Endodermal cell (in vitro differentiated cells): ENCODE measurements at regions not wholly inside any gene's neighbourhood (a gene's known extent, or its start where the extent isn't known, plus 50 kb on each side); places are given as distances from the start of the nearest gene placed in this dataset.

Experiments
- DNase-seq: peaks from one replicate; pipeline ENCODE4 v3.0.0-alpha.2; 2017
- H3K27ac ChIP-seq: 2 replicates; pipeline ENCODE4 v1.5.1; 2013; ENCODE audit warnings: mild to moderate bottlenecking, low read depth, low read length, moderate library complexity
- H3K27me3 ChIP-seq: 2 replicates; pipeline ENCODE4 v1.6.1; 2013; ENCODE audit warnings: mild to moderate bottlenecking, low read length, moderate library complexity; ENCODE audit not compliant: insufficient read depth, control insufficient read depth, poor library complexity, severe bottlenecking
- H3K36me3 ChIP-seq: 2 replicates; pipeline ENCODE4 v1.7.0; 2013; ENCODE audit warnings: mild to moderate bottlenecking, low read length, moderate library complexity; ENCODE audit not compliant: control insufficient read depth, insufficient read depth
- H3K4me1 ChIP-seq: one replicate; pipeline ENCODE4 v1.7.0; 2013; ENCODE audit warnings: low read length; ENCODE audit not compliant: control insufficient read depth, insufficient read depth
- H3K4me3 ChIP-seq: 2 replicates; pipeline ENCODE4 v1.5.1; 2013; ENCODE audit warnings: mild to moderate bottlenecking, low read length, moderate library complexity
- H3K9ac ChIP-seq: 2 replicates; pipeline ENCODE4 v1.6.1; 2013; ENCODE audit warnings: mild to moderate bottlenecking, low read length, moderate library complexity; ENCODE audit not compliant: poor library complexity, severe bottlenecking; ENCODE audit errors: extremely low read depth
- H3K9me3 ChIP-seq: 2 replicates; pipeline ENCODE4 v1.6.1; 2013; ENCODE audit warnings: mild to moderate bottlenecking, low read length, moderate library complexity; ENCODE audit not compliant: control insufficient read depth
- H3K27ac Mint-ChIP-seq: 2 replicates; pipeline ENCODE4 v1.8.0; 2020; ENCODE audit warnings: mixed read lengths
- H3K27me3 Mint-ChIP-seq: 2 replicates; pipeline ENCODE4 v1.8.0; 2021; ENCODE audit warnings: mild to moderate bottlenecking, mixed read lengths; ENCODE audit not compliant: insufficient read depth
- H3K36me3 Mint-ChIP-seq: 2 replicates; pipeline ENCODE4 v1.8.0; 2020; ENCODE audit warnings: low read depth, mixed read lengths
- H3K4me1 Mint-ChIP-seq: 2 replicates; pipeline ENCODE4 v1.8.0; 2020; ENCODE audit warnings: mixed read lengths
- H3K4me3 Mint-ChIP-seq: 2 replicates; pipeline ENCODE4 v1.8.0; 2020; ENCODE audit warnings: mild to moderate bottlenecking, moderate library complexity, mixed read lengths
- H3K9me3 Mint-ChIP-seq: 2 replicates; pipeline ENCODE4 v1.8.0; 2020; ENCODE audit warnings: mild to moderate bottlenecking, mixed read lengths
- WGBS, 2 experiments: methylation state at CpG; one replicate each; pipeline versions ENCODE4 v1.1.5 to v1.1.7; 2013; ENCODE audit warnings: missing lambda C conversion rate in 2 of 2, mixed read lengths in 1 of 2; ENCODE audit not compliant: insufficient coverage in 1 of 2, insufficient read length in 1 of 2; 5-methylcytosine and 5-hydroxymethylcytosine counted together
- TF ChIP-seq, protein P1 (sequence below): fragments of 200-600 bp; sonication (generic); conservative IDR thresholded peaks from 2 replicates; pipeline ENCODE4 v1.5.0; 2021; ENCODE audit warnings: antibody characterized with exemption, mild to moderate bottlenecking

- peaks cover 5% of the 10 kb centered on the region for H3K9me3 Mint-ChIP-seq
- peaks cover 6% of the 10 kb centered on the region for H3K9me3 ChIP-seq
- H3K4me1 Mint-ChIP-seq, result peaks cover 4% of the 10 kb centered on the region
- no peaks in the 10 kb centered on the region for H3K36me3 Mint-ChIP-seq
- TF ChIP-seq, protein P1, sequence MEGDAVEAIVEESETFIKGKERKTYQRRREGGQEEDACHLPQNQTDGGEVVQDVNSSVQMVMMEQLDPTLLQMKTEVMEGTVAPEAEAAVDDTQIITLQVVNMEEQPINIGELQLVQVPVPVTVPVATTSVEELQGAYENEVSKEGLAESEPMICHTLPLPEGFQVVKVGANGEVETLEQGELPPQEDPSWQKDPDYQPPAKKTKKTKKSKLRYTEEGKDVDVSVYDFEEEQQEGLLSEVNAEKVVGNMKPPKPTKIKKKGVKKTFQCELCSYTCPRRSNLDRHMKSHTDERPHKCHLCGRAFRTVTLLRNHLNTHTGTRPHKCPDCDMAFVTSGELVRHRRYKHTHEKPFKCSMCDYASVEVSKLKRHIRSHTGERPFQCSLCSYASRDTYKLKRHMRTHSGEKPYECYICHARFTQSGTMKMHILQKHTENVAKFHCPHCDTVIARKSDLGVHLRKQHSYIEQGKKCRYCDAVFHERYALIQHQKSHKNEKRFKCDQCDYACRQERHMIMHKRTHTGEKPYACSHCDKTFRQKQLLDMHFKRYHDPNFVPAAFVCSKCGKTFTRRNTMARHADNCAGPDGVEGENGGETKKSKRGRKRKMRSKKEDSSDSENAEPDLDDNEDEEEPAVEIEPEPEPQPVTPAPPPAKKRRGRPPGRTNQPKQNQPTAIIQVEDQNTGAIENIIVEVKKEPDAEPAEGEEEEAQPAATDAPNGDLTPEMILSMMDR, result no peak
- DNase-seq, result no peak
- H3K4me1 ChIP-seq, result no peaks in the 10 kb centered on the region
- no peaks in the 10 kb centered on the region for H3K27me3 Mint-ChIP-seq
- H3K27ac ChIP-seq, result peak overlapping the region; percentile 79
- 89 to 100% methylated on average over 1 to 4 of the region's 4 CpGs for WGBS, 2 experiments
- H3K27me3 ChIP-seq, result no peaks in the 10 kb centered on the region
- H3K9ac ChIP-seq, result no peak overlapping the region
- H3K36me3 ChIP-seq, result no peaks in the 10 kb centered on the region
- no peak overlapping the region for H3K4me3 Mint-ChIP-seq
- H3K27ac Mint-ChIP-seq, result no peak overlapping the region
- no peak overlapping the region for H3K4me3 ChIP-seq
Observed at GRCh38 chr7:46143949-46144917, 223.2 kb upstream of the IGFBP3 start.

- no peaks in the 10 kb centered on the region for H3K36me3 Mint-ChIP-seq
- H3K4me3 Mint-ChIP-seq, result no peak overlapping the region
- peaks cover 4% of the 10 kb centered on the region for H3K4me1 Mint-ChIP-seq
- TF ChIP-seq, protein P1, result no peak
- H3K9me3 Mint-ChIP-seq, result peaks cover 5% of the 10 kb centered on the region
- H3K27ac ChIP-seq, result no peak overlapping the region
- no peak overlapping the region for H3K27ac Mint-ChIP-seq
- WGBS, 2 experiments, result 85 to 100% methylated on average over 2 of the region's 2 CpGs
- no peaks in the 10 kb centered on the region for H3K4me1 ChIP-seq
- no peak overlapping the region for H3K4me3 ChIP-seq
- no peak overlapping the region for H3K9ac ChIP-seq
- H3K36me3 ChIP-seq, result no peaks in the 10 kb centered on the region
- H3K27me3 Mint-ChIP-seq, result no peaks in the 10 kb centered on the region
- no peak for DNase-seq
- peaks cover 4% of the 10 kb centered on the region for H3K9me3 ChIP-seq
- no peaks in the 10 kb centered on the region for H3K27me3 ChIP-seq
Observed at GRCh38 chr7:46143421-46143820, 222.3 kb upstream of the IGFBP3 start.

DNA sequence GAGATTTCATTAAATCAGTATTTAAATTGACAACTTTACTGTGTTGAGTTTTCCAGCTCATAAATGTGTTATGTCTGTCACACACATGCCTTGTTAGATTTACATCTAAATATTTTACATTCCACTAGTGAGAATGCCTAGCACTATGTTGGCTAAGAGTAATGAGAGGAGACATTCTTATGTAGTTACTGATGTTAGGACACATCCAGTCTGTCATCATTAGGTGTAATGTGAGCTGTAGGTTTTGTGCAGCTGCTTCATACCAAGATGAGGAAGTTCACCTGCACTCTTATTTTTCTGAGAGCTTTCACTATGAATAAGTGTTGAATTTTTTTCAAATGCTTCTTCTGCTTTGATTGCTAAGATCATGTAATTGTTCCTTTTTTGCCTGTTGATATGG, 218.0 kb upstream of the IGFBP3 start:
- H3K27me3 Mint-ChIP-seq, result no peaks in the 10 kb centered on the region
- no peak overlapping the region for H3K27ac Mint-ChIP-seq
- H3K4me1 Mint-ChIP-seq, result no peaks in the 10 kb centered on the region
- Histone ChIP-seq H3K9ac (no peak overlapping the region), H3K27me3 (no peaks in the 10 kb centered on the region), H3K4me3 (no peak overlapping the region), H3K36me3 (no peaks in the 10 kb centered on the region), H3K27ac (no peak overlapping the region), H3K9me3 (peaks cover 4% of the 10 kb centered on the region), H3K4me1 (no peaks in the 10 kb centered on the region)
- DNase-seq, result no peak
- H3K4me3 Mint-ChIP-seq, result no peak overlapping the region
- H3K9me3 Mint-ChIP-seq, result peaks cover 5% of the 10 kb centered on the region
- TF ChIP-seq, protein P1, result no peak
- H3K36me3 Mint-ChIP-seq, result no peaks in the 10 kb centered on the region
